ENCODE measurements at regions not wholly inside any gene's neighbourhood (a gene's known extent, or its start where the extent isn't known, plus 50 kb on each side); places are given as distances from the start of the nearest gene placed in this dataset.

GRCh38 chr20:11186301-11187008, 512.7 kb upstream of the JAG1 start:
- TF ChIP-seq SMC3 (IDR thresholded peaks at IDR 0.05; ENCODE audit: borderline replicate concordance, low read length) (no peak), NR2C2 (IDR thresholded peaks at IDR 0.05; ENCODE audit: borderline replicate concordance, control insufficient read depth, insufficient read length, low read depth) (no peak), GABPA (IDR thresholded peaks at IDR 0.05; ENCODE audit: low read depth) (no peak), DPF2 (IDR thresholded peaks at IDR 0.05) (no peak)

All from GM12878 (cell line).